H9 (cell line): ENCODE measurements at regions not wholly inside any gene's neighbourhood (a gene's known extent, or its start where the extent isn't known, plus 50 kb on each side); places are given as distances from the start of the nearest gene placed in this dataset.

Source experiments
- DNase-seq: peaks from one replicate; pipeline ENCODE4 v3.0.0-alpha.2; 2017
- H2AFZ ChIP-seq: one replicate; pipeline ENCODE4 v1.6.1; 2013; ENCODE audit warnings: mild to moderate bottlenecking, low read length, control low read depth, moderate library complexity
- H2AK5ac ChIP-seq: 2 replicates; pipeline ENCODE4 v1.6.1; 2013; ENCODE audit warnings: low read length, control low read depth, mixed read lengths; ENCODE audit not compliant: insufficient read length
- H2BK120ac ChIP-seq: one replicate; pipeline ENCODE4 v1.6.1; 2013; ENCODE audit warnings: low read depth, mild to moderate bottlenecking, low read length, control low read depth, inconsistent platforms; ENCODE audit not compliant: poor library complexity, severe bottlenecking
- H2BK12ac ChIP-seq: 2 replicates; pipeline ENCODE4 v1.6.1; 2013; ENCODE audit warnings: low read length, control low read depth, mixed read lengths, low read depth; ENCODE audit not compliant: insufficient read length
- H2BK15ac ChIP-seq: 2 replicates; pipeline ENCODE4 v1.6.1; 2013; ENCODE audit warnings: low read depth, low read length, control low read depth
- H2BK20ac ChIP-seq: one replicate; pipeline ENCODE4 v1.6.1; 2013; ENCODE audit warnings: low read depth, mild to moderate bottlenecking, low read length, control low read depth, inconsistent platforms; ENCODE audit not compliant: poor library complexity, severe bottlenecking
- H2BK5ac ChIP-seq: 2 replicates; pipeline ENCODE4 v1.6.1; 2013; ENCODE audit warnings: low read length, control low read depth, mixed read lengths; ENCODE audit not compliant: insufficient read length
- H3K14ac ChIP-seq: 2 replicates; pipeline ENCODE4 v1.6.1; 2013; ENCODE audit warnings: low read length, control low read depth; ENCODE audit not compliant: insufficient read depth
- H3K18ac ChIP-seq: 2 replicates; pipeline ENCODE4 v1.6.1; 2013; ENCODE audit warnings: low read depth, mild to moderate bottlenecking, mixed read lengths, low read length, control low read depth; ENCODE audit not compliant: insufficient read length
- H3K23ac ChIP-seq: 2 replicates; pipeline ENCODE4 v1.6.1; 2013; ENCODE audit warnings: low read length, control low read depth, mixed read lengths, low read depth; ENCODE audit not compliant: insufficient read length
- H3K23me2 ChIP-seq: 2 replicates; pipeline ENCODE4 v1.6.1; 2013; ENCODE audit warnings: low read depth, mild to moderate bottlenecking, mixed read lengths, low read length, control low read depth; ENCODE audit not compliant: insufficient read length, poor library complexity, severe bottlenecking
- H3K27ac ChIP-seq: 2 replicates; pipeline ENCODE4 v1.5.1; 2013; ENCODE audit warnings: low read length, control low read depth, mixed read lengths, low read depth; ENCODE audit not compliant: insufficient read length
- H3K27me3 ChIP-seq: 2 replicates; pipeline ENCODE4 v1.6.1; 2013; ENCODE audit warnings: low read length, control low read depth, inconsistent platforms; ENCODE audit not compliant: insufficient read depth
- H3K4ac ChIP-seq: 2 replicates; pipeline ENCODE4 v1.6.1; 2013; ENCODE audit warnings: low read depth, mild to moderate bottlenecking, control low read depth, inconsistent platforms, low read length, moderate library complexity
- H3K4me1 ChIP-seq: 2 replicates; pipeline ENCODE4 v1.6.1; 2013; ENCODE audit warnings: low read length, control low read depth, inconsistent platforms; ENCODE audit not compliant: insufficient read depth
- H3K4me2 ChIP-seq: 2 replicates; pipeline ENCODE4 v1.6.1; 2013; ENCODE audit warnings: low read length, control low read depth, mixed read lengths; ENCODE audit not compliant: insufficient read length, insufficient read depth
- H3K56ac ChIP-seq: 2 replicates; pipeline ENCODE4 v1.6.1; 2013; ENCODE audit warnings: low read depth, mild to moderate bottlenecking, mixed read lengths, low read length, control low read depth; ENCODE audit not compliant: insufficient read length
- H3K79me1 ChIP-seq: 2 replicates; pipeline ENCODE4 v1.6.1; 2013; ENCODE audit warnings: low read depth, mild to moderate bottlenecking, moderate library complexity, low read length, control low read depth, inconsistent platforms; ENCODE audit not compliant: insufficient read depth, poor library complexity, severe bottlenecking
- H3K79me2 ChIP-seq: 2 replicates; pipeline ENCODE4 v1.6.1; 2013; ENCODE audit warnings: low read length, control low read depth, inconsistent platforms; ENCODE audit not compliant: insufficient read depth
- H3K9ac ChIP-seq: 2 replicates; pipeline ENCODE4 v1.6.1; 2013; ENCODE audit warnings: low read length, control low read depth, mixed read lengths; ENCODE audit not compliant: insufficient read length; ENCODE audit errors: extremely low read depth
- H3K9me3 ChIP-seq: one replicate; pipeline ENCODE4 v1.6.1; 2013; ENCODE audit warnings: low read depth, low read length, inconsistent platforms; ENCODE audit not compliant: control insufficient read depth
- H3T11ph ChIP-seq: one replicate; pipeline ENCODE4 v1.6.1; 2013; ENCODE audit warnings: mild to moderate bottlenecking, low read length, control low read depth, inconsistent platforms
- H4K20me1 ChIP-seq: one replicate; pipeline ENCODE4 v1.6.1; 2013; ENCODE audit not compliant: control insufficient read depth, insufficient read length, insufficient read depth
- H4K5ac ChIP-seq: 2 replicates; pipeline ENCODE4 v1.6.1; 2013; ENCODE audit warnings: low read depth, mild to moderate bottlenecking, mixed read lengths, low read length, control low read depth; ENCODE audit not compliant: insufficient read length
- H4K8ac ChIP-seq: replicated peaks from 2 replicates; pipeline ENCODE4 v1.6.1; 2013; ENCODE audit warnings: low read length, control low read depth, mixed read lengths, low read depth; ENCODE audit not compliant: insufficient read length
- H4K91ac ChIP-seq: 2 replicates; pipeline ENCODE4 v1.6.1; 2013; ENCODE audit warnings: low read depth, mild to moderate bottlenecking, moderate library complexity, mixed read lengths, low read length, control low read depth; ENCODE audit not compliant: insufficient read length
- H3K27ac Mint-ChIP-seq, 3 experiments: 2 replicates in 2 of 3; 3 replicates in 1 of 3; pipeline ENCODE4 v1.8.0; 2020 to 2021; ENCODE audit warnings: mixed read lengths in 3 of 3, mild to moderate bottlenecking in 1 of 3, moderate library complexity in 1 of 3
- H3K27me3 Mint-ChIP-seq: 2 replicates; pipeline ENCODE4 v1.8.0; 2021; ENCODE audit warnings: low read depth, mild to moderate bottlenecking, moderate library complexity, mixed read lengths
- H3K36me3 Mint-ChIP-seq, 3 experiments: 2 replicates in 2 of 3; 3 replicates in 1 of 3; pipeline ENCODE4 v1.8.0; 2020 to 2021; ENCODE audit warnings: low read depth in 3 of 3, mixed read lengths in 3 of 3; ENCODE audit not compliant: insufficient read depth in 1 of 3
- H3K4me1 Mint-ChIP-seq, 2 experiments: 2 replicates each; pipeline ENCODE4 v1.8.0; 2020; ENCODE audit warnings: mixed read lengths in 2 of 2
- H3K4me3 Mint-ChIP-seq, 2 experiments: 2 replicates in 1 of 2; 3 replicates in 1 of 2; pipeline ENCODE4 v1.8.0; 2020 to 2021; ENCODE audit warnings: mild to moderate bottlenecking in 2 of 2, mixed read lengths in 2 of 2, moderate library complexity in 1 of 2
- H3K9me3 Mint-ChIP-seq, 2 experiments: 2 replicates in 1 of 2; 3 replicates in 1 of 2; pipeline ENCODE4 v1.8.0; 2020; ENCODE audit warnings: mild to moderate bottlenecking in 2 of 2, mixed read lengths in 2 of 2, moderate library complexity in 1 of 2
- TF ChIP-seq, protein P1 (sequence below): fragments of 200-600 bp; sonication (generic); conservative IDR thresholded peaks from 3 replicates; pipeline ENCODE4 v1.8.0; 2021; ENCODE audit warnings: antibody characterized with exemption, mild to moderate bottlenecking

GRCh38 chr14:38113546-38113945 lies 94.2 kb upstream of the SSTR1 start:
- H3K27me3 ChIP-seq = no peaks in the 10 kb centered on the region

More at GRCh38 chr14:38113546-38113945, 94.2 kb upstream of the SSTR1 start:
- Histone ChIP-seq H2AFZ (no peak overlapping the region), H2BK12ac (no peak overlapping the region), H3K4me2 (no peak overlapping the region), H2BK120ac (no peak overlapping the region), H4K20me1 (no peaks in the 10 kb centered on the region), H3K4me1 (peaks cover 2% of the 10 kb centered on the region; the same call in 1 of the 2 replicates), H4K91ac (no peak overlapping the region), H3K9me3 (no peaks in the 10 kb centered on the region), H3K14ac (no peak overlapping the region), H3K9ac (no peak overlapping the region), H2BK5ac (no peak overlapping the region), H3K23me2 (no peaks in the 10 kb centered on the region), H3K18ac (no peak overlapping the region), H4K8ac (no peak overlapping the region), H2BK20ac (no peak overlapping the region), H3K4ac (no peak overlapping the region), H2BK15ac (no peak overlapping the region), H3K56ac (no peak overlapping the region), H3K79me1 (no peaks in the 10 kb centered on the region), H3K79me2 (no peaks in the 10 kb centered on the region), H3K23ac (no peak overlapping the region), H4K5ac (no peak overlapping the region), H2AK5ac (no peak overlapping the region), H3K27ac (no peak overlapping the region), H3T11ph (no peak overlapping the region)
- peaks cover 18 to 19% of the 10 kb centered on the region in 2 experiments for H3K4me1 Mint-ChIP-seq
- H3K4me3 Mint-ChIP-seq = no peak overlapping the region
- DNase-seq = no peak
- peaks cover 0 to 3% (median under 1%) of the 10 kb centered on the region in 3 experiments; a peak in 3 of 7 replicates for H3K36me3 Mint-ChIP-seq
- TF ChIP-seq, protein P1, sequence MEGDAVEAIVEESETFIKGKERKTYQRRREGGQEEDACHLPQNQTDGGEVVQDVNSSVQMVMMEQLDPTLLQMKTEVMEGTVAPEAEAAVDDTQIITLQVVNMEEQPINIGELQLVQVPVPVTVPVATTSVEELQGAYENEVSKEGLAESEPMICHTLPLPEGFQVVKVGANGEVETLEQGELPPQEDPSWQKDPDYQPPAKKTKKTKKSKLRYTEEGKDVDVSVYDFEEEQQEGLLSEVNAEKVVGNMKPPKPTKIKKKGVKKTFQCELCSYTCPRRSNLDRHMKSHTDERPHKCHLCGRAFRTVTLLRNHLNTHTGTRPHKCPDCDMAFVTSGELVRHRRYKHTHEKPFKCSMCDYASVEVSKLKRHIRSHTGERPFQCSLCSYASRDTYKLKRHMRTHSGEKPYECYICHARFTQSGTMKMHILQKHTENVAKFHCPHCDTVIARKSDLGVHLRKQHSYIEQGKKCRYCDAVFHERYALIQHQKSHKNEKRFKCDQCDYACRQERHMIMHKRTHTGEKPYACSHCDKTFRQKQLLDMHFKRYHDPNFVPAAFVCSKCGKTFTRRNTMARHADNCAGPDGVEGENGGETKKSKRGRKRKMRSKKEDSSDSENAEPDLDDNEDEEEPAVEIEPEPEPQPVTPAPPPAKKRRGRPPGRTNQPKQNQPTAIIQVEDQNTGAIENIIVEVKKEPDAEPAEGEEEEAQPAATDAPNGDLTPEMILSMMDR = no peak
- H3K27me3 Mint-ChIP-seq = no peaks in the 10 kb centered on the region; the same call in 1 of the 2 replicates
- no peak overlapping the region for H3K27ac Mint-ChIP-seq
- peaks cover 0 to 4% of the 10 kb centered on the region in 2 experiments; a peak in 1 of 5 replicates for H3K9me3 Mint-ChIP-seq
